ENCODE measurements at regions not wholly inside any gene's neighbourhood (a gene's known extent, or its start where the extent isn't known, plus 50 kb on each side); places are given as distances from the start of the nearest gene placed in this dataset.

- in situ Hi-C loops (cut with HindIII; ENCODE audit: low sequenced_read_pairs), result no loop called here
- no peak for DNase-seq (ENCODE audit: low spot score)
Measured at GRCh38 chr13:89965252-89965651, 1382.2 kb upstream of the MIR17HG start.

DNA sequence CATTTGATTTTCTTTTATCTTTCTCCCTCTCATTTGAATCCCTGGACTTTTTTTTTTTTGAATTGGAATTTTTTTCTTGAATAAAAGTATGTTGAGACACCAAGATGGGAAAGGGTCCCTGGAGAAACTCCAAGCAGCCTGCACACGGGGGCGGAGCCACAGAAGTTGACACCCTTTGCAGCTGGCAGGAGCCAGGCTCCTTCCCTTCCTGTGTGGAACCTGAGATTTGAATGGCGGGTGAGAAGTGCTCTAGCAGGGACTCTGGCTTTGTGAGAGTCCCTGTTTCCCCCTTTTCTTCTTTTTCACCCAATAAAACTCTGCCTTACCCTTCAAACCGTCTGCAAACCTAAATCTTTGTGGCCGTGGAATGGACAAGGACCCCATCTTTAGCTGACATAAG is 1381.0 kb upstream of the MIR17HG start:
- in situ Hi-C loops (cut with HindIII; ENCODE audit: low sequenced_read_pairs), result no loop called here
- DNase-seq (ENCODE audit: low spot score), result no peak

- in situ Hi-C loops (cut with HindIII; ENCODE audit: low sequenced_read_pairs), result no loop called here
- no peak for DNase-seq (ENCODE audit: low spot score)
Measured at GRCh38 chr13:89967701-89968100, 1379.8 kb upstream of the MIR17HG start.

DNA sequence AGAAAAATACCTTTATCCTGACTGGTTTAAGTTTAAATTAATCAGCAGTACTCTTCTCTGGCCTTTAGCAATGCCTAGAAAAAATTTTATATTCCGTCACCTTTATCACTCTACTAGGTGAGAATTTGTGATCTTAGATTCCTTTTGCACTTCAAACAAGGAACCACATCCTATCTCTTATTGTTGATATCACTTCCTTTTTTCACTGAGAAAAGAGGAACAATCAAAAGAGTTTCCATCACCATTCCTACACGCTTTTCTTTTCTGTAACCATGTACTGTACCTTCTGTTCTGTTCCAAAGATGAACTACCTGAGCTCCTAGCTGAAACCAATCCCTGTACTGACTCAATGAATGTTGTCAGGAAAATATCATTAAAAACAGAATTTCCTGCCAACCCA is 1379.0 kb upstream of the MIR17HG start:
- in situ Hi-C loops (cut with HindIII; ENCODE audit: low sequenced_read_pairs), result no loop called here
- DNase-seq (ENCODE audit: low spot score), result no peak

- in situ Hi-C loops (cut with HindIII; ENCODE audit: low sequenced_read_pairs), result no loop called here
Measured at GRCh38 chr13:89970353-89970709, 1377.2 kb upstream of the MIR17HG start.

GRCh38 chr13:89977203-89977602 is 1370.3 kb upstream of the MIR17HG start:
- in situ Hi-C loops (cut with HindIII; ENCODE audit: low sequenced_read_pairs), result no loop called here
- DNase-seq (ENCODE audit: low spot score), result no peak

More at GRCh38 chr13:89970353-89970709, 1377.2 kb upstream of the MIR17HG start:
- DNase-seq (ENCODE audit: low spot score), result no peak

DNA sequence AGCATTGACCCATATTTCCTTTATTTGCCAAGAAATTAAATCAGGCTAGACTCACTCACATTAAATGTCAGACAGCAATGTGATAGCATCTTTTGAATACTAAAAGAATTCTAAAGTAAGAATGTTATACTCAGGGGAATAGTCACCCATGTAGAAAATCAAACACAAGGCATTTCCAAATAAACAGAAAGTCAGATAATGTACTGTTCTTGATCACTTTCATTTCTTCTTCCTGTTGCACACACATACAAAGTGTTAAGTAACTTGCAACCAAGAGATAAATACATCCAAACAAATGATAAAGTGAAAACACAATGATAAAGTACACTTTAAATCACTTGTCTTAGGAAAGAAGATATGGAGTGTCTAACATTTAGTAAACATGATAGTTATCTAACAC is 1366.6 kb upstream of the MIR17HG start:
- DNase-seq (ENCODE audit: low spot score), result no peak
- in situ Hi-C loops (cut with HindIII; ENCODE audit: low sequenced_read_pairs), result no loop called here

- DNase-seq (ENCODE audit: low spot score), result no peak
- in situ Hi-C loops (cut with HindIII; ENCODE audit: low sequenced_read_pairs), result no loop called here
Measured at GRCh38 chr13:89982407-89983095, 1364.9 kb upstream of the MIR17HG start.

DNA sequence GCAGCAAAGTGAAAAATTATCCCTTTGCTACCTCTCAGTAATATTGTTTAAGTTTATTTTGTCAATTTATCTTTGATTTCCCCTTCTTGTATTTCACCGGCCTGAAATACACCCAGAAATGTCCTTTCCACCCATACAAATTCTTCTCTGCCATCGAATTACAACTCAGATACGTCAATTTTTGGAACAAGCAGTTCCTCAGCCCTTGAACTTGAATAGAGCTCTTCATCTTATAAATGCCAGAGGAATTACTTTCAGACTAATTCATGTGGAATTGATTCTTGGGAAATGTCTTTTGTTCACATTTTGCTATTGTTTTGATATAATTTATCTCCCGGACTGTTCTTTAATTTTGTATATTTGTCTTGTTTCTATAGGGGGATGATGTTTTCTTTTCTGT is 1359.3 kb upstream of the MIR17HG start:
- DNase-seq (ENCODE audit: low spot score), result no peak
- in situ Hi-C loops (cut with HindIII; ENCODE audit: low sequenced_read_pairs), result no loop called here

DNA sequence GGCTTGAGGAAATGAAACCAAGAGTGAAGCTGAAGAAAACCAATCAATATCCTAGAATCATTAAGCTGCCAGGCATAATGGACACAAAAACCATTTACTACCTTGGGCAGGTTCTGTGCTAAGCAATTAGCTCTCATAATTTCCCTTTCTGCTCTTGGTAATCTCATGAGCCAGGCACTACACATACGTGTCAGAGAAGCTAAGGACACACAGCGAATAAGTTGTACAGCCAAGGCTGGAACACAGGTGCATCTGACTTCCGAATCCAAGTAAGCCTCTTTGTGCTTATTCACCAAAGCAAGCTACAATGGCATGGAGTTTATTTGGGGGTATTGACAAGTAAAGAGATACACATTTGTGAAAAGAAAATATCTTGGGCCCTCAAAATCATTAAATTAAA is 1343.9 kb upstream of the MIR17HG start:
- no peak for DNase-seq (ENCODE audit: low spot score)
- in situ Hi-C loops (cut with HindIII; ENCODE audit: low sequenced_read_pairs), result no loop called here

- no peak for DNase-seq (ENCODE audit: low spot score)
Measured at GRCh38 chr13:90008707-90009149, 1338.8 kb upstream of the MIR17HG start.

DNA sequence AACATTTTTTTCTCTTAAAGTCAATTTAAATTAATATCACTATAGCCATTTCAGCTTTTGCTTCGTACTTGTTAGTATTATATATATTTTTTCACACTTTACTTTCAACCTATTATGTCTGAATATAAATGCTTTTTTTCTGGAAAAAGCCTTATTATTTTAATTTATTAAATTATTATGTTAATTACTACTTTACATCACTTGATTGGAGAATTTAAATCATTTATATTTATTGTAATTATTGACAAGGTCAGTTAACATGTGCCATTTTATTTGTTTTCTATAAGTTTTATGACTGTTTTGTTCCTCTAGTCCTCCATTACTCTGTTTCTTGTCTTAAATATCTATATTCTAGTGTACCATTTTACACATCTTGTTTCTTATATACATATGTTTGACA is 1333.4 kb upstream of the MIR17HG start:
- DNase-seq (ENCODE audit: low spot score), result no peak
- in situ Hi-C loops (cut with HindIII; ENCODE audit: low sequenced_read_pairs), result no loop called here

More at GRCh38 chr13:90008707-90009149, 1338.8 kb upstream of the MIR17HG start:
- in situ Hi-C loops (cut with HindIII; ENCODE audit: low sequenced_read_pairs), result no loop called here

DNA sequence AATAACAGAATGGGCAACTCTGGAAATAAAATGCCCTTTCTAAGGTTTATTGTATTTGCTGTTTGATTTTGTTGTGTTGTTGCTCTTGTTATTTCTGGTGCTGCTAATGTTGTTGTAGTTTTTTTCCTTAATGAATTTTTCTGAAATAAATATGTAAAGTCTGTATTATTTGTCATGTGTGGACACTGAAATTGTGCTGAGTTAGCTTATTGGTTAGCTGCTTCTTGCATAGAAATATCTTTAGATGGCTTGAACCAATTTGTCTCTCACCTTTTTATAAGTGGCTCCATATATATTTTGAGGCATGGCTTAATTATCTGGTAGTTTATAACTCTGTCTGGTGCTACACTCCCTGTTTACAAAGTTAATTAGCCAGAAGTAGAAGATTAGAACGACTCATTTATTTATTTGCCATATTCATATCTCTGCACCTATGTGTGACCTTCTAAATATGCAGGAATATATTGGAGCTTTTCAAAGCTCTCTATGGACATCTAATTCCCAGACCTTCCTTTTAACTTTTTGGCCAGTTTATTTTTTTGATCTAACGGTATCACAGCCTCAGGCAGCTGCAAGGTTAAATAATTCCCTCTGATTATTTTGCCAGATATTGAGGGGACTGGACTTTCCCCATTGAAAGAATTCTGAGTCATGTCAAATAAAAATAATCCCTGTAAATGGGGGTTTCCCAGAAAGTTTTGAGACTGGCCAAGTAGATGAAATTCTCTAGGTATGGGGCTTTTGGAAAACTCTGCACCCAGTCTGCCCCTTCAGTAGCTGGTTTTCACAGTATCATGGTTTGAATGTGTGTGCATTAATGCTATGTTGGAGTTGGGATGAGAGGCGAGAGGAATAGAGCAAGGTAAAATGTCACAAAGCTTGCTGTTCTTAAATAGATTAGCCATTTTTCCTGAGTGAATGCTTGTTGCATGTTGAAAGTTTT is 1331.7 kb upstream of the MIR17HG start:
- DNase-seq (ENCODE audit: low spot score), result no peak

DNA sequence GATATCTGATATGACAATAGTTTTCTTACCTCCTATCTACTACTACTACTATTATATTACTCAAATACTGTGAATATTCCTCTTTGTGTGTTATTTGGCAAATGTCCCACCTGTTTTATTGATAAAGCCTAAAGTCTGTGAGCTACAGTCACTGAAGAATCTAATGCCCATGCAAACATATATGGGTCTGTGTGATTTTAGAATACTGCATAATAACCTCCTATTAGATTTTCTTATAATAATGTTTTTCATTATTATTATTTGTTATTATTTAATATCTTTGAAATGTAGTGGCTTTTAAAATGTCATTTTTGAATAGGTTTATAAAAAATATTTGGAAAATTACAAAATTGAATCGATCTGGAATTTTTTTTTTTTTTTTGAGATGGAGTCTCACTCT is 1330.8 kb upstream of the MIR17HG start:
- no peak for DNase-seq (ENCODE audit: low spot score)
- in situ Hi-C loops (cut with HindIII; ENCODE audit: low sequenced_read_pairs), result no loop called here

More for the DNA sequence above, 1331.7 kb upstream of the MIR17HG start:
- in situ Hi-C loops (cut with HindIII; ENCODE audit: low sequenced_read_pairs), result no loop called here

DNA sequence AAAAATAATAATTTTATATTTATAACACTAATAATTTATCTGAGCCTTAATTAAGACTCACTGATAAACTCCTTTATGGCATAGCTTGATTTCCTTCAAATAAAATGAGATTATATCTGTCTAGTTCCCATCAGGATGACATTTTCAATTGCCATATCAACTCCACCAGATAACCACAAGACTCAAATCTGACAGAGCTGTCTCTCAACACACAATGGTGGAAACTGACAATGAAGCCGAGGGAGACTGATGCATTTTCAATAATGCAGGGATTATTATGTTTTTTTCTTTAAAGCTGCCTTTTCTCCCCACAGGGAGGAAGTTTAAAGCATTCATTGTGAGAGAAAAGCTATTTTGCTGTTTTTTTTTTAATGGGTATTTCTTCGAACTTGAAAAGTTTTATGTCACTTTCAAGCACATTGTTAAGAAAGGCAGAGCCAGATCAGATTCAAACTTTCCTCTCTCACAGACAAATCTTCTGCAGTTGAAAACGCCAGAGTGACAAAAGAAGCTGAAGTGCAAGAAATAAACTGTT is 1326.9 kb upstream of the MIR17HG start:
- in situ Hi-C loops (cut with HindIII; ENCODE audit: low sequenced_read_pairs), result no loop called here
- DNase-seq (ENCODE audit: low spot score), result no peak

DNA sequence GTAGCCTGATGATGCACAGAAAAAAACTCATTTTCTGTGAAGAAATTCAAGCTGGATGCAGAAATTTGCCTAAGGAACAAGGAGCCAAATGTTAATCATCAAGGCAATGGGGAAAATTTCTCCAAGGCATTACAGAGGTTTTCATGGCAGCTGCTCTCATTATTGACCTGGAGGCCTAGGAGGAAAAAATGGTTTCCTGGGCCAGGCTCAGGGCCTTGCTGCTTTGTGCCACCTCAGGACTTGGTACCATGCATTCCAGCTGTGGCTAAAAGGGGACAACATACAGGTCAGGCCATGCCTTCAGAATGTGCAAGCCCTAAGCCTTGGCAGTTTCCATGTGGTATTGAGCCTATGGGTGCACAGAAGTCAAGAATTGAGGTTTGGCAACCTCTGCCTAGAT is 1320.1 kb upstream of the MIR17HG start:
- in situ Hi-C loops (cut with HindIII; ENCODE audit: low sequenced_read_pairs), result no loop called here
- no peak for DNase-seq (ENCODE audit: low spot score)

- DNase-seq (ENCODE audit: low spot score), result no peak
- in situ Hi-C loops (cut with HindIII; ENCODE audit: low sequenced_read_pairs), result no loop called here
Measured at GRCh38 chr13:90032313-90032712, 1315.2 kb upstream of the MIR17HG start.

- DNase-seq (ENCODE audit: low spot score), result no peak
- in situ Hi-C loops (cut with HindIII; ENCODE audit: low sequenced_read_pairs), result no loop called here
Measured at GRCh38 chr13:90032841-90033493, 1314.5 kb upstream of the MIR17HG start.

DNA sequence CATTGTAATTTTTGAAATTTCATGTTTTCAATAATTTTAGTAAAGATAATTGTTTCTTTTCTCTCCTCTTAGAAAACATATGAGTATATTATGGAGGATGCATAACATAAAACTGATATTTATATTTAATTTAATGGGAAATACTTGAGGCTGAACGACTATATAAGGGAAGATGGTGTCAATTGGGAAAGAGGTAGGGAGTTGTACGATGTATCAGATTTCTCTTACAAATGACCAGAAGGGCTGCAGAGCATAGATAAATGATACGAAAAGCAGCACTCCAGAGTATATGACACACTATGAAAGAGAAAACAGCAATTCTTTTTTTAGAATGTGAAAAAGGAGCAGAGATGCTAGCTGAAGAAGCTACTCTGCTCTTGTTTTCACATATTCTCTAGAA is 1308.0 kb upstream of the MIR17HG start:
- no peak for DNase-seq (ENCODE audit: low spot score)
- in situ Hi-C loops (cut with HindIII; ENCODE audit: low sequenced_read_pairs), result no loop called here

- in situ Hi-C loops (cut with HindIII; ENCODE audit: low sequenced_read_pairs), result no loop called here
- DNase-seq (ENCODE audit: low spot score), result no peak
Measured at GRCh38 chr13:90047600-90047999, 1299.9 kb upstream of the MIR17HG start.
